ENCODE measurements at regions not wholly inside any gene's neighbourhood (a gene's known extent, or its start where the extent isn't known, plus 50 kb on each side); places are given as distances from the start of the nearest gene placed in this dataset.

DNA sequence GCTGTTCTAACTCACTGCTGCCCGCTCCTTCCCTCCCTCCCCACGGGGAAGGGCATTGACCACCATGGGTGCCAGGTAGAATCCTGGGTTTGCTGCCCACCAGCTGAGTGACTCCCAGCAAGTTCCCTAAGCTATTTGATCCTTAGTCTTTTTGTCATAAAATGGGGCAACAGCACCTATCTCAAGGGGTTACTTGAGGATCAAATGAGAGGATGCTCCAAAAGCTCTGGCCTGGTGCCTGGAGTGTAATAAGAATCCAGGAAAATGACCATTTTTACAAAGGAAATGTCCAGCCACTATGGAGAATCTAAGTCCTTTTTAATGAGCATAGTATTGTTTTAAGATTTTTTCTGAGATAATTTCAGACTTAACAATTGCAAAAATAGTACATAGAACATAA, 61.4 kb upstream of the CMKLR1 start:
- TF ChIP-seq GATA2 (IDR thresholded peaks at IDR 0.05; ENCODE audit: low read depth, low read length) (no peak), GATA3 (IDR thresholded peaks at IDR 0.05; ENCODE audit: low read depth, low read length) (no peak)

Data from SH-SY5Y (cell line).